NB4 (cell line): ENCODE measurements at regions not wholly inside any gene's neighbourhood (a gene's known extent, or its start where the extent isn't known, plus 50 kb on each side); places are given as distances from the start of the nearest gene placed in this dataset.
"Not testable (repeated sequence)": the region's sequence is repeated elsewhere in the genome, so short reads cannot be mapped to it uniquely, and the experiment has no call there.

Experiments
- DNase-seq: peaks from one replicate; pipeline ENCODE4 v3.0.0; 2010; ENCODE audit warnings: low read depth
- H3K4me3 ChIP-seq: one replicate; pipeline ENCODE4 v1.5.1; 2011; ENCODE audit warnings: mild to moderate bottlenecking, low read depth, low read length, moderate library complexity
- CTCF ChIP-seq: IDR thresholded peaks from one replicate; pipeline ENCODE4 v1.5.1; 2012; ENCODE audit warnings: low read depth, low read length
- MAX ChIP-seq: IDR thresholded peaks from 2 replicates; pipeline ENCODE4 v1.6.1; 2011; ENCODE audit warnings: low read depth, low read length
- MYC ChIP-seq: IDR thresholded peaks from 2 replicates; pipeline ENCODE4 v1.6.1; 2011; ENCODE audit warnings: low read depth, low read length
- POLR2A ChIP-seq: IDR thresholded peaks from 2 replicates; pipeline ENCODE4 v1.6.1; 2011; ENCODE audit warnings: mild to moderate bottlenecking; ENCODE audit not compliant: insufficient read length; ENCODE audit errors: extremely low read depth

GRCh38 chr2:82780050-82780449 is 1679.0 kb downstream of the SUCLG1 start:
- no peak overlapping the region for H3K4me3 ChIP-seq
- DNase-seq: no peak
- TF ChIP-seq MYC (no peak), MAX (no peak), CTCF (no peak), POLR2A (no peak)

DNA sequence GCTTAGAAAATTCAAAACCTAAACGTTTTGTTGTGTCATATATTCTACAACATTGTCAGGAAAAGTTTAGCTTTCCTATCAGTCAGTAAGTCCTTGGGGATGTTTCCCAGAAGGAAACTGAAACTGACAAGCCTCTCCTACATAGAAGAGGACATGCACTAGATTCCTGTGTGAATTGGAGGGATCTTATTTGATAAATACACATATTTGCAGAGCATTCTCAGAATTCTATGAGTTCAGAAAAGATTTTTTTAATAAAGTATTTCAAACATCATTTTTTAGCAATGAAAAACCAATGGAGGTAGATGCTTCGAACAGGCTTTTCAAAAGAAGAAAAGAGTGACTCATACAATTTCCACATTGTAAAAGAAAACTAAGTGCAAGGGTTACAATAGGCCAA is 1706.7 kb downstream of the SUCLG1 start:
- no peak for DNase-seq

GRCh38 chr2:82748653-82749052 is 1710.4 kb downstream of the SUCLG1 start:
- H3K4me3 ChIP-seq: no peak overlapping the region
- TF ChIP-seq CTCF: no peak
- DNase-seq: no peak

More for the DNA sequence above, 1706.7 kb downstream of the SUCLG1 start:
- TF ChIP-seq MAX (no peak), CTCF (no peak), MYC (no peak), POLR2A (no peak)
- H3K4me3 ChIP-seq: no peak overlapping the region

GRCh38 chr2:82740527-82740926 is 1718.6 kb downstream of the SUCLG1 start:
- TF ChIP-seq MYC (no peak), MAX (no peak)
- DNase-seq: no peak
- H3K4me3 ChIP-seq: no peak overlapping the region

- H3K4me3 ChIP-seq, DNase-seq: not testable (repeated sequence)
Observed at GRCh38 chr2:82737965-82738364, 1721.1 kb downstream of the SUCLG1 start.

- H3K4me3 ChIP-seq: no peak overlapping the region
- no peak for DNase-seq
- TF ChIP-seq CTCF: no peak
- TF ChIP-seq MAX: no peak
Observed at GRCh38 chr2:82735336-82735735, 1723.7 kb downstream of the SUCLG1 start.

DNA sequence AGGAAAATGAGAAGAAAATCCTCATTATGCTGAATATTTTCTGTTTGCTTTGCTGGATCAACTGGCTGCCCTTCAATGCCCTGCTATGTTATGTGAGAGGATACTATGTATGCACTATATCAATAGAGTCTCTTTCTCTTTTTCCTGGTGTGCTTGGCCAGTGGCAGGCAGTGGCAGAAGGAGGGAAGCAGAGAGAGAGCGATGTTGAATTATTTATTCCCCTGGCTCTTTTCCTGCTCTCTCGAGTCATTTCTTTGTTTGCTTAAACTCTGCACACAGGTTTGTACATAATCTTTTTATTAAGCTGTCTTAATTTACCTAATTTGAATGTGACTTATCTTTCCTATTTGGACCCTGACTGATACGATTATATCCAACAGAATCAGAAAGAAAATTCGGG is 1727.3 kb downstream of the SUCLG1 start:
- DNase-seq: no peak
- H3K4me3 ChIP-seq: no peak overlapping the region
- TF ChIP-seq MAX (no peak), POLR2A (no peak), MYC (no peak), CTCF (no peak)
